Liver (tissue), 3 donors: ENCODE measurements at regions not wholly inside any gene's neighbourhood (a gene's known extent, or its start where the extent isn't known, plus 50 kb on each side); places are given as distances from the start of the nearest gene placed in this dataset.

Experiments used
- CTCF ChIP-seq: fragments of 150-350 bp; IDR thresholded peaks from 2 replicates; pipeline ENCODE4 v1.5.1; 2017; ENCODE audit warnings: improper control_type of control experiment, low read depth, low read length; ENCODE audit not compliant: missing input control
- FOXA1 ChIP-seq: IDR thresholded peaks from 2 replicates; pipeline ENCODE4 v1.6.1; 2016; ENCODE audit warnings: antibody characterized with exemption
- GABPA ChIP-seq, 2 donors: IDR thresholded peaks in 1 of 2; conservative IDR thresholded peaks in 1 of 2; 2 replicates each; pipeline ENCODE4 v1.6.1; 2016; ENCODE audit warnings: antibody characterized with exemption in 2 of 2, mild to moderate bottlenecking in 1 of 2, moderate library complexity in 1 of 2
- HNF4G ChIP-seq: IDR thresholded peaks from 2 replicates; pipeline ENCODE4 v1.6.1; 2016; ENCODE audit warnings: antibody characterized with exemption
- JUND ChIP-seq, 2 donors: IDR thresholded peaks; 2 replicates each; pipeline ENCODE4 v1.6.1; 2016; ENCODE audit warnings: antibody characterized with exemption in 2 of 2
- RAD21 ChIP-seq, 2 donors: IDR thresholded peaks; 2 replicates each; pipeline ENCODE4 v1.6.1; 2016; ENCODE audit warnings: antibody characterized with exemption in 2 of 2, mild to moderate bottlenecking in 2 of 2
- SP1 ChIP-seq: IDR thresholded peaks from 2 replicates; pipeline ENCODE4 v1.6.1; 2018; ENCODE audit warnings: antibody characterized with exemption, mild to moderate bottlenecking
- TAF1 ChIP-seq: conservative IDR thresholded peaks from 2 replicates; pipeline ENCODE4 v1.6.1; 2016; ENCODE audit warnings: antibody characterized with exemption, mild to moderate bottlenecking
- YY1 ChIP-seq: IDR thresholded peaks from 2 replicates; pipeline ENCODE4 v1.6.1; 2016; ENCODE audit warnings: antibody characterized with exemption, mild to moderate bottlenecking
- TF ChIP-seq, protein P1 (sequence below): IDR thresholded peaks from 2 replicates; pipeline ENCODE4 v1.6.1; 2016; ENCODE audit warnings: antibody characterized with exemption, mild to moderate bottlenecking
- TF ChIP-seq, protein P2 (sequence below): IDR thresholded peaks from 2 replicates; pipeline ENCODE4 v1.6.1; 2016; ENCODE audit warnings: antibody characterized with exemption
- donor health status: healthy.
- donor health status: healthy.

DNA sequence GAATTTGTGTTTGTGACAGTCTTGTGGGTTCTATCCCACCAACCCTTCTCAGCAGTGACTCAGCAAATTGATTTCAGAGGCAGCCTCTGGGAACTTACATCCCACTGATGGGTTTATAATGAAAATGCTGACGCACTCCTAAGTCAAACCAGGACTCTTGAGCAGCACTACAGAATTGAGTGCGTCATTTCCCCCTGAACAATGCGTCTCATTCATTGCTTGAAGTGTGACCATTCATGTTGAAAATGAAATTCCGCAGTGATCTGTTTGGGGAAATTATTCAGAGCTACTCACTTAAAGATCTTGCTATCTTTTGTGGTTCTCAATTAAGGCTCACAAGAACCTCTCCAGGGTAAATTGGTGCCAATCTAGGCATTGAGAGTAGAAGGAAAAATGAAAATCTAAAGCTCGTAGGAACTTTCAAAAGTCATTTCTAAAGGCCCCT lies 417.7 kb upstream of the SLC14A2 start:
- TF ChIP-seq CTCF (no peak), TAF1 (no peak), FOXA1 (no peak), HNF4G (no peak), JUND (IDR thresholded peaks at IDR 0.05) (no peak), RAD21 (IDR thresholded peaks at IDR 0.05) (no peak), SP1 (no peak), YY1 (no peak), GABPA (IDR thresholded peaks at IDR 0.05 in 1 of 2, conservative IDR thresholded peaks at IDR 0.05 in 1 of 2) (no peak)
- TF ChIP-seq, protein P1, sequence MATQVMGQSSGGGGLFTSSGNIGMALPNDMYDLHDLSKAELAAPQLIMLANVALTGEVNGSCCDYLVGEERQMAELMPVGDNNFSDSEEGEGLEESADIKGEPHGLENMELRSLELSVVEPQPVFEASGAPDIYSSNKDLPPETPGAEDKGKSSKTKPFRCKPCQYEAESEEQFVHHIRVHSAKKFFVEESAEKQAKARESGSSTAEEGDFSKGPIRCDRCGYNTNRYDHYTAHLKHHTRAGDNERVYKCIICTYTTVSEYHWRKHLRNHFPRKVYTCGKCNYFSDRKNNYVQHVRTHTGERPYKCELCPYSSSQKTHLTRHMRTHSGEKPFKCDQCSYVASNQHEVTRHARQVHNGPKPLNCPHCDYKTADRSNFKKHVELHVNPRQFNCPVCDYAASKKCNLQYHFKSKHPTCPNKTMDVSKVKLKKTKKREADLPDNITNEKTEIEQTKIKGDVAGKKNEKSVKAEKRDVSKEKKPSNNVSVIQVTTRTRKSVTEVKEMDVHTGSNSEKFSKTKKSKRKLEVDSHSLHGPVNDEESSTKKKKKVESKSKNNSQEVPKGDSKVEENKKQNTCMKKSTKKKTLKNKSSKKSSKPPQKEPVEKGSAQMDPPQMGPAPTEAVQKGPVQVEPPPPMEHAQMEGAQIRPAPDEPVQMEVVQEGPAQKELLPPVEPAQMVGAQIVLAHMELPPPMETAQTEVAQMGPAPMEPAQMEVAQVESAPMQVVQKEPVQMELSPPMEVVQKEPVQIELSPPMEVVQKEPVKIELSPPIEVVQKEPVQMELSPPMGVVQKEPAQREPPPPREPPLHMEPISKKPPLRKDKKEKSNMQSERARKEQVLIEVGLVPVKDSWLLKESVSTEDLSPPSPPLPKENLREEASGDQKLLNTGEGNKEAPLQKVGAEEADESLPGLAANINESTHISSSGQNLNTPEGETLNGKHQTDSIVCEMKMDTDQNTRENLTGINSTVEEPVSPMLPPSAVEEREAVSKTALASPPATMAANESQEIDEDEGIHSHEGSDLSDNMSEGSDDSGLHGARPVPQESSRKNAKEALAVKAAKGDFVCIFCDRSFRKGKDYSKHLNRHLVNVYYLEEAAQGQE, result no peak
- TF ChIP-seq, protein P2, sequence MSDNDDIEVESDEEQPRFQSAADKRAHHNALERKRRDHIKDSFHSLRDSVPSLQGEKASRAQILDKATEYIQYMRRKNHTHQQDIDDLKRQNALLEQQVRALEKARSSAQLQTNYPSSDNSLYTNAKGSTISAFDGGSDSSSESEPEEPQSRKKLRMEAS, result no peak
